HG02981 (cell line): ENCODE measurements at regions not wholly inside any gene's neighbourhood (a gene's known extent, or its start where the extent isn't known, plus 50 kb on each side); places are given as distances from the start of the nearest gene placed in this dataset.

Source experiments
- ATAC-seq: cut with Tn5 transposase; IDR thresholded peaks from one replicate; pipeline ENCODE4 v1.9.1; 2021; ENCODE audit warnings: mild to moderate bottlenecking, moderate library complexity; ENCODE audit not compliant: unreplicated experiment

DNA sequence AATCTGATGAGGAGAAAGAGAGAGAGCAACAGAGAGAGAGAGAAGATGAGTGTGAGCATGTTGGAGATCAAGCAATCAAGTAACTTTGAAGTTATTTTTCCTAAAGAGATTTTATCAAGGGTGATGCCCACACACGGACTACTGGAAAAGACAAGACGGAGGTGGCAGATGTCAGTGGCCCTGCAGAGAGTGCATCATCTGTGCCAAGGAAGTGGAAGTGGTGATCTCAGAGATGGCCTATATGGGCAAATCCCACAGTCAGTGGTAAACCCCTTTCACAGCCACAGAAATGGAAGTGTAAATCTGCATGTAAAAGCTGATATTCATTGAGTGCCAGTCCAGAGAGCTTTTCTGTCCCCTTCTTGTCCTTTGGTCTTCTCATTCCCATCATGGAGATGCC, 577.2 kb upstream of the AADAT start:
- no peak for ATAC-seq

DNA sequence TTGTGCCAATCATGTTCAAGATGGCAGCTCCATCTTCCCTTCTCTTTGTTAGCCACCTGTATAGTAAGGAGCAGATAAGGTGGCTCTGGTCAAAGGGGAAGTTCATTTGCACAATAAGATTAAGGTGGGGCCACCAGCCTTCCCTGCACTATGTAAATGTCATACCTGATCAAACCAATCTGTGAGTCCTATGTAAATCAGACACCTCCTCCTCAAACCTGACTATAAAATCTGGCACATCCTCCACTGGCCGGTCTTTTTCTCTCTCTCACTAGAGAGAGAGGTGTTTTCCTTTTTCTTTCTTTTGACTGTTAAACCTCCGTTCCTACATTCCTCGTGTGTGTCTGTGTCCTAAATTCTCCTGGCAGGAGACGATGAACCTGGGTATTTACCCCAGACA, 572.5 kb upstream of the AADAT start:
- ATAC-seq = no peak

GRCh38 chr4:170657761-170658160, 568.0 kb upstream of the AADAT start:
- no peak for ATAC-seq

DNA sequence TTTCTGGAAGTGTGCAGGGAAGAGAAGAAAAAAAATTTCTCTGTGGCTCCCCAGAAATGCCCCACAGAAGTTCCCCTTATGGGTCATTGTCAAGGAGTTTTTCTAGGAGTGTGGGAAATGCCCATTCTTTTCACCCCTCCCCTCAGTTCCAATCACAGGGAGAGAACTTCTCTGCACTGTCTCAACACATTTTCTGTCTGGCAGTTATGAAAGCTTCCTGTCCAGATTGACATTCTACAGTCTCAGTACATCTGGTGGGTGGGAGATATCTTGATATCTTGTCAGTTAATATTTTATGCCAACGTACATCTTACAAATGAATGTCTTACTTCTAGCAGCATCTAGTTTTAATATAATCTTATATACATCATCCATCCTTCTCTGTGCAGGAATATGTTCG, 566.8 kb upstream of the AADAT start:
- ATAC-seq = no peak

DNA sequence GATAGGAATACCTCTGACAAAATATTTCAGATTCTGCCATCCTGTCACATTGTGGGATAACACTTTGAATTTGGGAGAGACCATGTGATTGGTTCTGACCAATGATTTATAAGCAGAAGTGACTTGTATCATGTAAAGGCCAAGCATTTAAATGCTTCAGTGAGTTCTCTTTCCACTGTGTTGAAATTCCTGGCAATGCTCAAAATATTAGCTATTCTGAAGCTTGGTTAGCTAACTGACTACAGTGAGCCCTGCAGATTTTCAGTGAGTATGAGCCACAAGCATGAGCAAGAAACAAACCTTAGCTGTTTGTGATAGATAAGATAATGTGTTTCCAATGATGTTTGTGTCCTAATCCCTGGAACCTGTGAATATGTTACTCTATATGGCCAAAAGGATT, 562.8 kb upstream of the AADAT start:
- ATAC-seq = no peak

GRCh38 chr4:170651786-170652185, 562.0 kb upstream of the AADAT start:
- no peak for ATAC-seq

DNA sequence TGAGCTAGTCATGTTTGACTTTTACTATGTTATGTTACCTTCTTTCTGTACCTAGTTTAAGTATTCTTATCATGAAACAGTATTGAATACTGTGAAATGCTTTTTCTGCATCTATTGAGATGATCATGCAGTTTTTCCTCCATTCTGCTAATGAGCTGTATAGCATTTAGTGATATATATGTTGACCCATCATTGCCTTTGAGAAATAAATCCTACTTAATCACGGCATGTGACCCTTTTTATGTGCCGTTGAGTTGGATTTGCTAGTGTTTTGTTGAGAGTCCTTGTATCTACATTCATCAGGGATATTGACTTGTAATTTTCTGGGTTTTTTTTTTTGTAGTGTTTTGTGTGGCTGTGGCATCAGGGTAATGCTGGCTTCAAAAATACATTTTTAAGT, 537.7 kb upstream of the AADAT start:
- no peak for ATAC-seq

DNA sequence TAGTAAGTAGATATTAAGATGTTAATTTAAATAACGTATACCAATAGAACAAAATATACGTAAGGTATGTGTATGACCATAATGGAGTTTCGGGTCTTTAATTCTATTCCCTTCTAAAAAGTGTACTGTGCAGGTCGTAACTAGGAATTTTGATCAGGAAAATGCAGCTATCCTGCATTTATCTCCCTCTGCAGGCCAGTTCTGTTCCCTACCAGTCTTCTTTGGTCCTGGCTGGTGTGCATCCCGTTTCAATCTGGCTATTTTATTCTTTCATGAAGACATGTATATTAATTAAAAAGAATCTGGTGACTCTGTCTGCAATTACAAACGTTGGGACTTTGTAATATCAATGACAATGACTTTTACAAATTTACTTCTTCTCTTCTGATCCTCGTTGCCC, 534.1 kb upstream of the AADAT start:
- ATAC-seq = no peak

DNA sequence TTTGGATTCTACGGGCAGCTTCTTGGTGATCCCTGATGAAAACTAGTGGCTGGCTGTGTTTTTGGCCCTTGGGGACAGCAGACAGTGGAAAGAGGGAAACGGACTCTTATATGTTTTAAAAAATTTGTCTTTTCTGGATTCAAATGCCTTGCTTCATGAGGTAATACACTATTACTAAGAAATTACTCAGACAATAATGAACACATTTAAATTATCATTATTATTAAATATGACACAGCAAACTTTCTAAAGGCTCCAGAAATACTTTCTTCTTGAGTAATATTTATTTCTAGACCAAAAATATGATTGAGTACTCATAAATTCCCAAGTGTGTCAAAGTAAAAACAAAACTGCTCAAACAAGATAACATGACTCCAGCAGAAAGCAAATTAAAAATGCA, 520.7 kb upstream of the AADAT start:
- ATAC-seq = no peak

DNA sequence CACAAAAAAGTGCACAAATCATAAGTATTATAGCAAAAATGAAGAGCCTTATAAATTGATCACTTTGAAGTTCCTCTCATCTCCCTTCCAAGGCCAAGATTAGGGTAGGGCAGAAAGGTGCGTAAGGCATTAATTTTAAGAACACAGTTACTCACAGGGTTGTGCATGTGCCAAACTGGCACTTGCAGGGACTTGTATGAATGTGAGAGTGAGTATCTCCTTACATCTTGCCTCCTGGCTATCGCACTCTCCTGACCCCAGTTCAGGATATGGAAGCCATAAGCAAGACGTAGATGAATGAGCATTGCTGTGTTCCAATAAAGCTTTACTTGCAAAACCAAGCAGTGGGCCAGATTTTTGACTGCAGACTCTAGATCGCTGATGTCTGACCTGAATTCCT, 510.1 kb upstream of the AADAT start:
- ATAC-seq = no peak

DNA sequence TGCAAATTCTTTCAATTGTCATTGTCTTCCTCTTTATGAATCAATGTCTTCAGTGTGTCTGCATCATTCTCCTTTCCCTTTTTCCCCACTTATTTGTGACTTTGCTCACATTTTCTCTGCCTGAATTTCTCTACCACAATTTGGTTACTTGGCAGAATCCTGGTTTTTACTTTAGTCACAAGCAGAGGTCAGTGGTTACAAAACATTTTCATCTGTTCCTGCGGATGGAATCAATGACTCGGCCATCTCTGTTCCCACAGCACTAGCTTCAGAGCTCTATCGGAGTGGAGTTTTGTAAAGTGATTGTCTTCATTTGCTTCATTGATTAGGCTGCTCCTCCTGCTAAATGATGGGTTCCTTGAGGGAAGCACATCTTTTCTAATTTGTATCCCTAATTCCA, 501.3 kb upstream of the AADAT start:
- no peak for ATAC-seq

GRCh38 chr4:170589597-170590191, 499.9 kb upstream of the AADAT start:
- peak; percentile 94 for ATAC-seq

GRCh38 chr4:170581969-170582368, 492.2 kb upstream of the AADAT start:
- no peak for ATAC-seq

DNA sequence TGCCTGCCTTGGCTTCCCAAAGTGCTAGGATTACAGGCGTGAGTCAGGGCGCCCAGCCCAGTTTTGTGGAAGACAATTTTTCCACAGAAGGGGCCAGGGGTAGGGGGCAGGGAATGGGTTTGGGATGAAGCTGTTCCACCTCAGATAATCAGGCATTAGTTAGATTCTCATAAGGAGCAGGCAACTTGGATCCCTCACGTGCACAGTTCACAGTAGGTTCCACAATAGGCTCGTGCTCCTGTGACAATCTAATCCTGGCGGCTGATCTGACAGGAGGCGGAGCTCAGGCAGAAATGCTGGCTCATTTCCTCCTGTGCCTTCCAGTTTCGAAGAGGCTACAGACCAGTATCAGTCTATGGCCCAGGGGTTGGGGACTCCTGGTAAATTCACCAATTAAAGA, 491.6 kb upstream of the AADAT start:
- ATAC-seq = no peak

GRCh38 chr4:170580651-170581050, 490.9 kb upstream of the AADAT start:
- no peak for ATAC-seq

GRCh38 chr4:170538821-170539473, 449.2 kb upstream of the AADAT start:
- no peak for ATAC-seq

GRCh38 chr4:170529748-170530722, 440.3 kb upstream of the AADAT start:
- ATAC-seq = no peak

DNA sequence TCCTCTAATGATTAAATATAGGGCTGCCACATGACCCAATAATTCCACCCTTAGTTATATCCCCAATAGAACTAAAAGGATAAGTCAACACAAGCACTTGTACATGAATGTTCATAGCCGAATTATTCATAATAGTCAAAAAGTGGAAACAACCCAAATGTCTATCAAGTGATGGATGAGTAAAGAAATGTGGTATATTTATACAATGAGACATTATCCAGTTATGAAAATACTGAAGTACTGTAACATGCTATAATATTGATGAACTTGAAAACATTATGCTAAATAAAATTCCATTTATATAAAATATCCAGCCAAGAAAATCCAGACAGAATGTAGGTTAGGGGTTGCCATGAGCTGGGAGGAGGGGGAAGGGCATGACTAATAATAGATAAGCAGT, 436.7 kb upstream of the AADAT start:
- ATAC-seq = no peak

DNA sequence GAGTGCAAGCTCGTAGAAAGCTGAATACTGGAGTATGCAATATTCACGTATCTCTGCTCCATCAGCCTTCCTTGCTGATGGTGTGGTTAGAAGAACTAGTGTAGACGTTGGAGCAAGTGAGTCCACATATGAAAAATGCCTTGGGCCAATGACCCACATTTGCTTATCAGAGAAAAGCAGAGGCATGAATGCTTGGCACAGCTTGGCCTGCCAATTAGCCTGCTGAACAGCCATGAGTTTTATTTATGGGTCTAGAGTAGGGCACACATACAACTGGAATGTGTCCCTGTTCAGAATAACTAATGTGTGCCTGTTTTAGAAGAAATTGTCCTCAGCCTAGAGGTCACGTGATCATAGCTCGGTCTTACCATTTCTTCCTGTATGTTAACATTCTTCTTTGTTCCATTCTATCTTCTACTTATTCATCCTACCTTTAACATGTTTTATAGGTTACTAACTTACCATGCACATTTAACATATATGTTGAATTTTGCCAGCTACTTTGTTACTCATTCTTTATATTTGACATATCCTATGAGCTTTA, 432.7 kb upstream of the AADAT start:
- ATAC-seq = no peak

GRCh38 chr4:170497689-170498088, 407.9 kb upstream of the AADAT start:
- peak; percentile 16 for ATAC-seq

GRCh38 chr4:170497112-170497511, 407.4 kb upstream of the AADAT start:
- ATAC-seq = peak; percentile 74

GRCh38 chr4:170491981-170492380, 402.2 kb upstream of the AADAT start:
- no peak for ATAC-seq
